ENCODE measurements at regions not wholly inside any gene's neighbourhood (a gene's known extent, or its start where the extent isn't known, plus 50 kb on each side); places are given as distances from the start of the nearest gene placed in this dataset.

DNA sequence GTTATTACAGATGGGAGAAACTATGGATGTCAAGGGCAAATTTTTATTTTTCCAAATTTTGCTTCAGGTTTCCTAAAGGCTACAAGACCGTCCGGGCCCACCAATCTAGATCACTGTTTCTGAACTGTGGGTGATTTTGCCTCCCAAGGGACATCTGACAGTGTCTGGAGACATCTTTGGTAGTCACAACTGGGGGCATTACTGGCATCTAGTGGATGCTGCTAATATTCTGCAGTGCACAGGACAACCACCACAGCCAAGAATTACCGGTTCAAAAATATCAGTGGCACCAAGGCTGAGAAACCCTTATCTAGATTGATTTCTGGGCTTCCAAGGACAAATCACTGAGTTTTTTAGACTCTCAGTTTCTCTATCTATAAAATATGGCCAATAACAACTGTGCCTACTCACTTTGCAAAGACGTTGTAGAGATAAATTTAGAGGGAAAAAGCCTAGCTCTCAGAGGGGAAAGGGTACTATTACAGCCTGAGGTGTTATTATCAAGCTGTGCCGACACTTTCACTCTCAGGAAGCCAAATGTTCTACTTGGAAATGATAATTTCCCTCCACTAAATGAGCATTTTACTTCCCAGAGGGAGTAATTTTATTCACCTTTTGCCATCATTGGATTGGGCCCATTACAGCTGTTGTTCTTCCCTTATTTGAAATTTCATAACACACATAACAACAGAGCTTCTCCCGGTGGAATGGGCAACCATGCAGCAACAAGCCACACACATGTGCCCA, 442.1 kb downstream of the CENPC start:
- no peaks in the 10 kb centered on the region for H3K27me3 ChIP-seq (ENCODE audit: control insufficient read depth, insufficient read depth, low read length)
- H3K9me3 ChIP-seq (replicated peaks; ENCODE audit: control insufficient read depth, low read depth, low read length) = no peaks in the 10 kb centered on the region
- H3K36me3 ChIP-seq (ENCODE audit: control insufficient read depth, insufficient read depth, low read length) = no peaks in the 10 kb centered on the region
- no peak overlapping the region for H3K4me3 ChIP-seq (ENCODE audit: low read length)
- H3K27ac ChIP-seq (ENCODE audit: low read length) = no peak overlapping the region
- WGBS (ENCODE audit: insufficient coverage) = no CpG with 5 or more reads among the region's 6 CpGs
- H3K4me1 ChIP-seq (ENCODE audit: control insufficient read depth, insufficient read depth, low read length) = no peaks in the 10 kb centered on the region
- no peak for DNase-seq

DNA sequence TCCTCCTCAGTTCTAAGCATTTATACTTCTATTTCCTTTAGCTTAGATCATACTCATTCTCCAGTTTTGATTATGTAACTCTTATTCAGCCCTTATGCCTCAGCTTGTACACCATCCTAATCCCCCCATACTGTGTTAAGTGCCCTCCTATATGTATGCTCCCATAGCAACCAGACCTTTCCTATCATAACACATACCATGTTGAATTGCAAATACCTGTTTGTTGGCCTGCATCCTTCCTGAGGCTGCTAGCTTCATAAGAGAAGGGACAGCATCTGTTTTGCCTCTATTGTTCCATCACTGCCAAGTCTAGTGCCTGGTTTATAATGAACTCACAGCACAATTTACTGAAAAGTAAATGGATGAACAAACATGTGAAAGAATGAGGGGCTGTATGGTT, 443.7 kb downstream of the CENPC start:
- no peaks in the 10 kb centered on the region for H3K36me3 ChIP-seq (ENCODE audit: control insufficient read depth, insufficient read depth, low read length)
- no peak for DNase-seq

DNA sequence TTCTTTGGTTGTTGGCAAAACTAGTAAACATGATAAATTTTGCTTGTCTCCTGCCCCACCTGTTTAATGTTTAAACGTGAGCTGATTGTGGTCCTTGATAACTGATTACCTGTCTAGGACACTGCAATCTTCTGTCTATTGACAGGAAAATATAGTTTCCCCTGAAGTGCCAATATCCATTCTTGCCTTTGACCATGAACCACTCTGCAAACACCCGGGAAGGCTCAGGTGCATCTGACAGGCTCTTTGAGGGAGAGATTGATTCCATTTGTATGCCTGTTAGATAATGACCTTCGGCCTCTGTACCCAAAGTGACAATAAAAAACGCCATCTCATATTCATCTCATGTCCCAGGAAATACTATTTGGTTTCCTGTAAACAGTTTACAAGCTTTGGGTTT, 453.0 kb downstream of the CENPC start:
- Histone ChIP-seq H3K9me3 (replicated peaks; ENCODE audit: control insufficient read depth, low read depth, low read length) (no peaks in the 10 kb centered on the region), H3K27ac (ENCODE audit: low read length) (no peak overlapping the region), H3K4me3 (ENCODE audit: low read length) (no peak overlapping the region), H3K27me3 (ENCODE audit: control insufficient read depth, insufficient read depth, low read length) (no peaks in the 10 kb centered on the region), H3K36me3 (ENCODE audit: control insufficient read depth, insufficient read depth, low read length) (no peaks in the 10 kb centered on the region), H3K4me1 (ENCODE audit: control insufficient read depth, insufficient read depth, low read length) (no peaks in the 10 kb centered on the region)
- no CpG with 5 or more reads among the region's 4 CpGs for WGBS (ENCODE audit: insufficient coverage)
- DNase-seq = no peak

More for the DNA sequence above, 443.7 kb downstream of the CENPC start:
- Histone ChIP-seq H3K27ac (ENCODE audit: low read length) (no peak overlapping the region), H3K4me3 (ENCODE audit: low read length) (no peak overlapping the region), H3K27me3 (ENCODE audit: control insufficient read depth, insufficient read depth, low read length) (no peaks in the 10 kb centered on the region), H3K4me1 (ENCODE audit: control insufficient read depth, insufficient read depth, low read length) (no peaks in the 10 kb centered on the region), H3K9me3 (replicated peaks; ENCODE audit: control insufficient read depth, low read depth, low read length) (no peaks in the 10 kb centered on the region)

DNA sequence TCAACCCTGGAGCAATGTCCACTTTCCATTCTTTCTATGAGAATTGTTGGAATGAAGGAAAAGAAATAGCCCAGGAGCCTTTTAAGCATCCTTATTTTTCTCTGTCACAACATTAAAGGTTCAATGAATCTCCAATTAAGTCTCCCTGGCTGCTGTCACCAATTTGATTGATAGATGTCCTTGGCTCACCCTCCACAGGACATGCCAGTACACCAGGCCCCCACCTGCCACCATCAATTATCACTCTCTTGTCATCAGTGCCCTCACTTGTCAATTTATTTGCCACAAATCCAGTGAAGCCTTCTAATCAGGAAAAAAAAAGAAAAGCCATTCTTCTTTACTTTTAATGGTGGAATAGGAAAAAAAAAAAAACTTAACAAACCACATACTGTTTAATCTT, 453.6 kb downstream of the CENPC start:
- Histone ChIP-seq H3K27me3 (ENCODE audit: control insufficient read depth, insufficient read depth, low read length) (no peaks in the 10 kb centered on the region), H3K4me3 (ENCODE audit: low read length) (no peak overlapping the region), H3K9me3 (replicated peaks; ENCODE audit: control insufficient read depth, low read depth, low read length) (no peaks in the 10 kb centered on the region), H3K36me3 (ENCODE audit: control insufficient read depth, insufficient read depth, low read length) (no peaks in the 10 kb centered on the region), H3K4me1 (ENCODE audit: control insufficient read depth, insufficient read depth, low read length) (no peaks in the 10 kb centered on the region), H3K27ac (ENCODE audit: low read length) (no peak overlapping the region)
- DNase-seq = peak; percentile 32

DNA sequence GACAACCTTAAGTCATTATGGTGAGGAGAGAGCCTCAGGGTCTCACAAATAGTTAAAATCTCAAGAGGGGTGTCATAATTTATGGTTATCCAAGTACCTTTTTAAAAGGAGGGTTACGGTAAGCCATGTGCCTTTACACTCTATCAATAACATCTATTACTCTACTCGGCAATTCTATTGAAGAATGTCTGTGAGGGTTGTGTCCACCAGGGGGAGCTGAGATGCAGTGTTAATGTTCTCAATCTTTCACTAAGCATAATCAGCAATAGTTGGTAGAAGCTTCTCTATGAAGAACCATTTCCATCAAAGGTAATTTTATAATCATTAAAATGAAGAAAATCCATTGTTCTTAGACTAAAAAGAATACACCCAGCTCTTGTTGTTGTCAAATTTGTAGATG, 457.4 kb downstream of the CENPC start:
- Histone ChIP-seq H3K36me3 (ENCODE audit: control insufficient read depth, insufficient read depth, low read length) (no peaks in the 10 kb centered on the region), H3K4me1 (ENCODE audit: control insufficient read depth, insufficient read depth, low read length) (no peaks in the 10 kb centered on the region), H3K9me3 (replicated peaks; ENCODE audit: control insufficient read depth, low read depth, low read length) (no peaks in the 10 kb centered on the region), H3K27ac (ENCODE audit: low read length) (no peak overlapping the region), H3K27me3 (ENCODE audit: control insufficient read depth, insufficient read depth, low read length) (no peaks in the 10 kb centered on the region), H3K4me3 (ENCODE audit: low read length) (no peak overlapping the region)
- no peak for DNase-seq
- WGBS (ENCODE audit: insufficient coverage) = no CpG with 5 or more reads among the region's 2 CpGs

DNA sequence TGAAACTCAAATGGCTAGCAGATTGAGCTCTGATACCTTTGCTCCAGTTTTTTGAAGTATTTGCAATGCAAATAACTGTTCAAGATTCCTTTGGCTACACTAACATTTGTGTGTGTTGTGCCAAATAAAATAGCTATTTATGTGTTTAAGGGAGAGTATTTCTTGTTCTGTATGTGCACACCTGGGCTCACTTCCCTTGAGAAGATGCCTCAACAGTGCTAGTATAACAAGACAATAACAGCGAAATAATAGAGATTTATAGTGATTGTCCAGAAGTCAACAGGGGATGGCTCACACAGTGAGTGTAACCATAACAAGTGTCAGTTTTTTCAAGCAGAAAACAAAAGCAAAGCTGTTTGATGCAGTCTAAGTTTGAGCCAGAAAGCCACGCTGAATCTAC, 460.5 kb downstream of the CENPC start:
- peak; percentile 10 for DNase-seq
- Histone ChIP-seq H3K9me3 (replicated peaks; ENCODE audit: control insufficient read depth, low read depth, low read length) (no peaks in the 10 kb centered on the region), H3K4me3 (ENCODE audit: low read length) (no peak overlapping the region), H3K27me3 (ENCODE audit: control insufficient read depth, insufficient read depth, low read length) (no peaks in the 10 kb centered on the region), H3K4me1 (ENCODE audit: control insufficient read depth, insufficient read depth, low read length) (no peaks in the 10 kb centered on the region), H3K36me3 (ENCODE audit: control insufficient read depth, insufficient read depth, low read length) (no peaks in the 10 kb centered on the region), H3K27ac (ENCODE audit: low read length) (no peak overlapping the region)
- WGBS (ENCODE audit: insufficient coverage) = no CpG with 5 or more reads among the region's 2 CpGs

DNA sequence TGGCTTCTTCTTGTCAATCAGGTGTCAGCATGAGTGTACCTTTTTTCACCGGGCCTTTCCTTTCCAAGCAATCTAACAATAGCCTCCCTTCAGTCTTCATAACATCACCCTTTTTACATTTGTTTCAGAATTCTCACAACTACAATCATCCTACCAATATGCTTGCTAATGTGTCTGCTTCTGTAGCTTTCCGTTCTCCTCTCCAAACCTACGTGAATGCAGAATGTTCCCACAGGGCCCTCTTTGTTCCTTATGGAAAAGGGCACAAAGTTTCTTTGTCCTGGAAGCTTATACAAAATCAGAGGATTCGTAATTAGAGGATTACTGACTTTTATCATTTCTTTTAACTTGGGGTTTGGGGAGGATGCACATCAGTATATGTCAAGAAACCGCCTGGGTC, 461.8 kb downstream of the CENPC start:
- WGBS (ENCODE audit: insufficient coverage) = 49% methylated on average over 2 of the region's 5 CpGs
- no peaks in the 10 kb centered on the region for H3K4me1 ChIP-seq (ENCODE audit: control insufficient read depth, insufficient read depth, low read length)
- H3K27ac ChIP-seq (ENCODE audit: low read length) = no peak overlapping the region
- H3K36me3 ChIP-seq (ENCODE audit: control insufficient read depth, insufficient read depth, low read length) = no peaks in the 10 kb centered on the region
- no peak for DNase-seq
- no peaks in the 10 kb centered on the region for H3K9me3 ChIP-seq (replicated peaks; ENCODE audit: control insufficient read depth, low read depth, low read length)
- H3K27me3 ChIP-seq (ENCODE audit: control insufficient read depth, insufficient read depth, low read length) = no peaks in the 10 kb centered on the region
- H3K4me3 ChIP-seq (ENCODE audit: low read length) = no peak overlapping the region

DNA sequence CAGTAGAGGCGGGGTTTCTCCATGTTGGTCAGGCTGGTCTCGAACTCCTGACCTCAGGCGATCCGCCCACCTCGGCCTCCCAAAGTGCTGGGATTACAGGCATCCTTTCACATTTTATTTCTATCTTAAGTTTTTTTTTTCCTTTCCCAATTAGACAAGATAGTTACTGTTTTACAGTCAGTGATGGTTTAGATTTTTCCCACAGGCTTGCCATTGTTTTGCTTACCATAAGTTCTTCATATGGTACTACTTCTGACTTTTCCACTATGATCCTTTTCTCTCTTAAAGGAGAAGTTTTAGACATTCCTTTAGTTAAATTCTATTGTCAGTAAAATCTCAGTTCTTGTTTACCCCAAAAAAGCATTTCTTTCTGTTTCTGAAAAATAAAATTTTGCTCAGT, 462.6 kb downstream of the CENPC start:
- H3K4me1 ChIP-seq (ENCODE audit: control insufficient read depth, insufficient read depth, low read length) = no peaks in the 10 kb centered on the region
- H3K27me3 ChIP-seq (ENCODE audit: control insufficient read depth, insufficient read depth, low read length) = no peaks in the 10 kb centered on the region
- 100% methylated on average over 2 of the region's 5 CpGs for WGBS (ENCODE audit: insufficient coverage)
- H3K4me3 ChIP-seq (ENCODE audit: low read length) = no peak overlapping the region
- H3K9me3 ChIP-seq (replicated peaks; ENCODE audit: control insufficient read depth, low read depth, low read length) = no peaks in the 10 kb centered on the region
- no peak overlapping the region for H3K27ac ChIP-seq (ENCODE audit: low read length)
- no peaks in the 10 kb centered on the region for H3K36me3 ChIP-seq (ENCODE audit: control insufficient read depth, insufficient read depth, low read length)
- DNase-seq = no peak

DNA sequence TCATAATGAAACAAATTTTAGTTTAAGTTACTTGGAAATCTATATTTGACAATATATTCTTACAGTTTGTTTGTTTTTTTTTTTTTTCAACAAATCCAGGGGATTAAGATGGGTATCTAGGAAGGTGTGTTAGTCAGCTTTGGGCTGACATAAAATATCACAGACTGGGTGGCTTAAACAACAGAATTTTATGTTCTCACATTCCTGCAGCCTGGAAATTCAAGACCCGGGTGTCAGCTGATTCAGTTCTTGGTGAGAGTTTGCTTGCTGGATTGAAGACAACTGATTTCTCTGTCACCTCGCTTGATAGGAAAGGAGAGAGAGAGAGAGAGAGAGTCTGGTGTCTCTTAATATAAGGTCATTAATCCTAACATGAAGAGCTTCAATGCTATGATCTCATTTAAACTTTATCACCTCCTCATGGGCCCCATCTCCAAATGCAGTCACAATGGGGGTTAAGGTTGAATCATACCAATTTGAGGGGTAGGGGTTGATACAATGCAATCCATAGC, 465.2 kb downstream of the CENPC start:
- no peak overlapping the region for H3K27ac ChIP-seq (ENCODE audit: low read length)
- H3K9me3 ChIP-seq (replicated peaks; ENCODE audit: control insufficient read depth, low read depth, low read length) = no peaks in the 10 kb centered on the region
- no CpG with 5 or more reads among the region's 2 CpGs for WGBS (ENCODE audit: insufficient coverage)
- H3K27me3 ChIP-seq (ENCODE audit: control insufficient read depth, insufficient read depth, low read length) = no peaks in the 10 kb centered on the region
- no peaks in the 10 kb centered on the region for H3K36me3 ChIP-seq (ENCODE audit: control insufficient read depth, insufficient read depth, low read length)
- no peaks in the 10 kb centered on the region for H3K4me1 ChIP-seq (ENCODE audit: control insufficient read depth, insufficient read depth, low read length)
- DNase-seq = no peak
- H3K4me3 ChIP-seq (ENCODE audit: low read length) = no peak overlapping the region

DNA sequence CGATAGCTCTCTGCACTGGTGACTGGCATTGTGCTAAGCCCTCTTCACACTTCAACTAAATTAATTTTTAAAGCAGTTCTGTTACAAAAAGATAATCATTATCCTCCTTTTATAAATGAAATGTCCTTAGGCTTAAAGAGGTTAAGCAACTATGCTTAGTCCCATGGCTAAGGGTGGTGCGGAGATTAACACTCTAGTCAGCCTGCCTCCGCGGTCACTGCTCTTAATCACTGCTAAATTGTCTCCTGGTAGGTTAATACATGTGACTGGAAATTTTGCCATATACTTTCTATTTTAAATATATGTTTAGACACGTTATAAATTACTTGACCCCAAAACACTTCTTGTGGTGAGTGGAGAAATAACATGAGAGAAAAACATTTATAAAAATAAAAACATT, 473.7 kb downstream of the CENPC start:
- no peak overlapping the region for H3K27ac ChIP-seq (ENCODE audit: low read length)
- WGBS (ENCODE audit: insufficient coverage) = no CpG with 5 or more reads among the region's 5 CpGs
- H3K9me3 ChIP-seq (replicated peaks; ENCODE audit: control insufficient read depth, low read depth, low read length) = no peaks in the 10 kb centered on the region
- DNase-seq = no peak
- no peaks in the 10 kb centered on the region for H3K4me1 ChIP-seq (ENCODE audit: control insufficient read depth, insufficient read depth, low read length)
- no peaks in the 10 kb centered on the region for H3K36me3 ChIP-seq (ENCODE audit: control insufficient read depth, insufficient read depth, low read length)
- no peaks in the 10 kb centered on the region for H3K27me3 ChIP-seq (ENCODE audit: control insufficient read depth, insufficient read depth, low read length)
- no peak overlapping the region for H3K4me3 ChIP-seq (ENCODE audit: low read length)

DNA sequence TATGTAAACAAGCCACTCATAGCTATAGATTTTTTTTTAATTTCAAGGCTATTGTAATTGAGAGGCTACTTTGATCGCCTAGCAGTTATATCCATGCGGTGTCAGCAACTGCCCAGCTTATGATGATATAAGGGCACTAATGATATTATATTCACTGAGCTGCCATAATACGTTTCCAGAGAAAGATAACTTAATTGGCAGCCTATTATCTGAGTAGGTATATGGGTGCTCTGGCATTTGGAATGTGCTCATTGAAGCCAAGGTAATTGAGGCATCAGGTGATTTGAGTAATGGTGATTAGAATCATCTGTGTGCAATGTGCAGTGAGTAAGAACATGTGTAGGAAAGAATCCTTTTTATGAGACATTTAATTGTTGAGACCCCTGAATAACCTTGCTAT, 490.0 kb downstream of the CENPC start:
- WGBS (ENCODE audit: insufficient coverage) = no CpG with 5 or more reads among the region's 3 CpGs
- DNase-seq = no peak
- Histone ChIP-seq H3K27ac (ENCODE audit: low read length) (no peak overlapping the region), H3K4me3 (ENCODE audit: low read length) (no peak overlapping the region), H3K4me1 (ENCODE audit: control insufficient read depth, insufficient read depth, low read length) (no peaks in the 10 kb centered on the region), H3K36me3 (ENCODE audit: control insufficient read depth, insufficient read depth, low read length) (no peaks in the 10 kb centered on the region), H3K27me3 (ENCODE audit: control insufficient read depth, insufficient read depth, low read length) (no peaks in the 10 kb centered on the region), H3K9me3 (replicated peaks; ENCODE audit: control insufficient read depth, low read depth, low read length) (no peaks in the 10 kb centered on the region)

Measured in muscle of leg (tissue), 3 donors.